ENCODE measurements at regions not wholly inside any gene's neighbourhood (a gene's known extent, or its start where the extent isn't known, plus 50 kb on each side); places are given as distances from the start of the nearest gene placed in this dataset.
A peak's percentile ranks its signal among the peaks of the same experiment; 100 is the strongest.

DNA sequence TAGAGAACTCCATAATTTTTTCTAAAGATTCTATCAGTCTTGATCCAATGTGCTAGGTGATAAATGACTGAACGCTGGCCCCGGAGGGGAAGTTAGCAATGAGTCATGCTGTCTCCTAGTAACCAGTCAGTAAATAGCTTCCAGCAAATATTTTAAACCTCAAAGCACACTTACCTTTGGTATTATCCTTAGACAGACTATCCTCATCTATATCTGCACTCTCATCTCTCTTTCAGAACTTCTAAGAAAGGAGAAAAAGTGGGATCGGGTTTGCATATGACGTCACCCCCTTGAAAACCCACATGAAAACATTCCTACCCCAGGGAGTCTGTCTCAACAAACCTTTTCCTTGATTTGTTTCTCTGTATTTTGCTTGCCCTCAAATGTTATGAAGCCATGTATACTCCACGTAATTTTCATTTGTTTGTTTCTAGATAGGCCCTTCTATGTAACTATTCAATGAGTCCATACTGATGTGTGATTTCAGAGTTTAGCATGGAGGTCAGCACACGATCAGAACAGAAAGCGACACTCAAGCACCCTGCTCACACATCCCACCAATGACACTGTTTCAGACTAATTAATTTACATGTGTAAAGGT is 174.9 kb upstream of the NRP1 start:
- DNase-seq (ENCODE audit: low spot score in 2 of 2) = peak; percentile 44 to 87
- WGBS, 2 donors = 28 to 31% methylated on average over 7 of the region's 7 CpGs
- intact Hi-C loops (cut with DNase I; ENCODE audit: low total_unique reads) = no loop called here
- TF ChIP-seq POLR2A (IDR thresholded peaks at IDR 0.05) = no peak
- TF ChIP-seq, protein P1, sequence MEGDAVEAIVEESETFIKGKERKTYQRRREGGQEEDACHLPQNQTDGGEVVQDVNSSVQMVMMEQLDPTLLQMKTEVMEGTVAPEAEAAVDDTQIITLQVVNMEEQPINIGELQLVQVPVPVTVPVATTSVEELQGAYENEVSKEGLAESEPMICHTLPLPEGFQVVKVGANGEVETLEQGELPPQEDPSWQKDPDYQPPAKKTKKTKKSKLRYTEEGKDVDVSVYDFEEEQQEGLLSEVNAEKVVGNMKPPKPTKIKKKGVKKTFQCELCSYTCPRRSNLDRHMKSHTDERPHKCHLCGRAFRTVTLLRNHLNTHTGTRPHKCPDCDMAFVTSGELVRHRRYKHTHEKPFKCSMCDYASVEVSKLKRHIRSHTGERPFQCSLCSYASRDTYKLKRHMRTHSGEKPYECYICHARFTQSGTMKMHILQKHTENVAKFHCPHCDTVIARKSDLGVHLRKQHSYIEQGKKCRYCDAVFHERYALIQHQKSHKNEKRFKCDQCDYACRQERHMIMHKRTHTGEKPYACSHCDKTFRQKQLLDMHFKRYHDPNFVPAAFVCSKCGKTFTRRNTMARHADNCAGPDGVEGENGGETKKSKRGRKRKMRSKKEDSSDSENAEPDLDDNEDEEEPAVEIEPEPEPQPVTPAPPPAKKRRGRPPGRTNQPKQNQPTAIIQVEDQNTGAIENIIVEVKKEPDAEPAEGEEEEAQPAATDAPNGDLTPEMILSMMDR (IDR thresholded peaks at IDR 0.05) = no peak
- no peak overlapping the region for H3K4me3 ChIP-seq (ENCODE audit: low read depth, poor library complexity, severe bottlenecking)

DNA sequence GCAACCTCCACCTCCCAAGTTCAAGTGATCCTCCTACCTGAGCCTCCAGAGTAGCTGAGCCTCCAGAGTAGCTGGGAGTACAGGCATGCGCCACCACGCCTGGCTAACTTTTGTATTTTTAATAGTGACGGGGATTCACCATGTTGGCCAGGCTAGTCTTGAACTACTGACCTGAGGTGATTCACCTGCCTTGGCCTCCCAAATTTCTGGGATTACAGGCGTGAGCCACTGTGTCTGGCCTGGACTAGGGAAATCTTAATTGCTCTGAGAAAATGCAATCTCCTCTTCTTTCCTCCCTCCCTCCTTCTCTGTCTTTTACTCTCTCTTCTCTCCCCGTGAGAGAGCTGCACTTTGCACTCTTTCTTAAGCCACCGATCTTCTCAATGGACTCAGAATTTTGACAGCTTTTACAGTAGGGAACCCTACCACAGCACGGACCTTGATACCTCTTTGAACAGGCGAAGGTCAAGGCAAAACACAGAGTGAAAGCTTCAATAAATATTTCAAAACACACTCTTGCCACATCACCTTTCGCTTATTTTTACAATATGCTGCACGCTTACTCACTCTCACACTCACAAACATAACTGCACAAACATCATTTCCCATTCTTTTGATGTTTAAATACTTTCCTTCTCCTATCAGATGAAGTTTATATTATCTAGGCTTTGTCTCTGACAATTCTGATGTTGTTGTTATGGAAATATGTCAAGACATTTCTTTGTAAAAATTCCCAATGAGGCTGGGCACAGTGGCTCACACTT is 173.4 kb upstream of the NRP1 start:
- no peak overlapping the region for H3K4me3 ChIP-seq (ENCODE audit: low read depth, poor library complexity, severe bottlenecking)
- no peak for DNase-seq (ENCODE audit: low spot score in 2 of 2)
- intact Hi-C loops (cut with DNase I; ENCODE audit: low total_unique reads) = no loop called here
- TF ChIP-seq, protein P1 (IDR thresholded peaks at IDR 0.05) = no peak
- no peak for TF ChIP-seq POLR2A (IDR thresholded peaks at IDR 0.05)
- 94 to 95% methylated on average over 10 of the region's 10 CpGs for WGBS, 2 donors

DNA sequence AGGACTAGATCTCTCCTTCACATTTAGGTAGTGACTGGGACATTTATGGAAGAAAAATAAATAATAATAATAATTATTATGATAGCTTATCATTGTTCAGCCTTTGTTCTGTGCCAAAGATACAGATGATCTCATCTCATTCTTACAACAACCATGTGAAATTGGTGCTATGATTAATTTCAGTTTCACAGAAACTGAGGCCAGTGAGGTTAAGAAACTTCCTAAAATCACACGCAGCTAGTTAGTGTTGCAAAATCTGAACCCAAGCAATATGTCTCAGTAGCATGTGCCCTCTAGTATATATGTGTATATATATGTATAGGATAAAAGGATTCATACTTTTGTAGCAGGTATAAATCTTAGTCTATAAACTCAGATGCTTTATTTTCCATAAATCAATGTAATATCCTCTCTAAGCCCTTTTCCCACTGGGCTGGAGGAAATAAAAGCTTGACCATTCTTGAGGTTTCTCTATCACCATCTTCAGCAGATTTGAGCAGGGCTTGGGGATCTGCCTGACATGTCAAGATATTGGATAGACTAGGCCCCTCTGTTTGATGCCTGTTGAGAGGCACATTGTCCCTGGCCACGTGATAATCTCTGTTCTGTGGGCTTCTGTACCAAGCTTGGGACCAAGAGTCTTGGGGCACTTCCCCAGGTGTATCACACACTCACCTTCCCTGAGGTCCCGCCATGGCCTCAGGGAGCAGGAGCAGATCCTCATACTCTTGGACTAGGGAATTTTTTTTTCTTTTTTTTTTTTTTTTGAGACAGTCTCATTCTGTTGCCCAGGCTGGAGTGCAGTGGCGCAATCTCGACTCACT is 172.6 kb upstream of the NRP1 start:
- no peak for DNase-seq (ENCODE audit: low spot score in 2 of 2)
- intact Hi-C loops (cut with DNase I; ENCODE audit: low total_unique reads) = no loop called here
- TF ChIP-seq, protein P1 (IDR thresholded peaks at IDR 0.05) = no peak
- no peak for TF ChIP-seq POLR2A (IDR thresholded peaks at IDR 0.05)
- no peak overlapping the region for H3K4me3 ChIP-seq (ENCODE audit: low read depth, poor library complexity, severe bottlenecking)
- WGBS, 2 donors = 81 to 85% methylated on average over 5 of the region's 5 CpGs

DNA sequence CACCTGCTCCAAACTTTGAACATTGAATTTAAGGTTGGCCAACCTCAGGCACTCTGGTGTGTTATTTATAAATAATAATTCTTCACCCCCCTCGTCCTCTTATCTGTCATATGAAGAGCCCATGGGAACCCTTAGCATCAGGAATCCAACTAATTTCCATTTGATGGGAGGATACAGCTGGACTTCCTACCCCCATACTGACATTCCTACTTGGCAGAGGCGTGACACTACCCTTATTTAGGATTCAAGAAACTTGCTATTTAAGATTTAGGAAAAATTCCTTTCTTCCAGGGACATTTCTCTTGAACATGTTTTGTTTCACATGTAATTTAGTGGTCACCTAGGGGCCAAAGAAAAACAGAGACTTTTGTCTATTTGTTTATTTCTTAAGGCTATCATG is 171.9 kb upstream of the NRP1 start:
- TF ChIP-seq POLR2A (IDR thresholded peaks at IDR 0.05) = no peak
- WGBS, 2 donors = 75 to 78% methylated on average over 2 of the region's 2 CpGs
- intact Hi-C loops (cut with DNase I; ENCODE audit: low total_unique reads) = no loop called here
- DNase-seq (ENCODE audit: low spot score in 2 of 2) = no peak
- H3K4me3 ChIP-seq (ENCODE audit: low read depth, poor library complexity, severe bottlenecking) = no peak overlapping the region

DNA sequence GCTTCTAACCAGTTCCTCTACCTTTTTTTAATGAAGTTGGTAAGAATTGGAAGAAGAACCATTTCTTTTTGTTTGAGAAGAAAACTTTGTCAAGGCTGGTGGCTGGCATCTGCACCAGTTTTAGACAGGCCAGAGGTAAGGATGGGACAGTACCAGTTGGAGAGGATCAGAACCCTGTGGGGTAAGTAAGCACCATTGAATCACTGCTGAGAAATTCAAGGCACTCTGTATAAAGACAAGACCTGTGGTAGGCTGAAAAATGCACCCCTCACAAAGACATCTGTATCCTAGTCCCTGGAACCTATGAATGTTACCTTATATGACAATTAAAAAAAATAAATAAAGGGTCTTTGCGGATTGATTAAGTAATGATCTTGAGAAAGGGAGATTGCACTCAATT is 166.7 kb upstream of the NRP1 start:
- WGBS, 2 donors = 92 to 100% methylated on average over 1 of the region's 1 CpG
- intact Hi-C loops (cut with DNase I; ENCODE audit: low total_unique reads) = no loop called here
- no peak overlapping the region for H3K4me3 ChIP-seq (ENCODE audit: low read depth, poor library complexity, severe bottlenecking)
- DNase-seq (ENCODE audit: low spot score in 2 of 2) = no peak
- TF ChIP-seq, protein P1 (IDR thresholded peaks at IDR 0.05) = no peak
- TF ChIP-seq POLR2A (IDR thresholded peaks at IDR 0.05) = no peak

DNA sequence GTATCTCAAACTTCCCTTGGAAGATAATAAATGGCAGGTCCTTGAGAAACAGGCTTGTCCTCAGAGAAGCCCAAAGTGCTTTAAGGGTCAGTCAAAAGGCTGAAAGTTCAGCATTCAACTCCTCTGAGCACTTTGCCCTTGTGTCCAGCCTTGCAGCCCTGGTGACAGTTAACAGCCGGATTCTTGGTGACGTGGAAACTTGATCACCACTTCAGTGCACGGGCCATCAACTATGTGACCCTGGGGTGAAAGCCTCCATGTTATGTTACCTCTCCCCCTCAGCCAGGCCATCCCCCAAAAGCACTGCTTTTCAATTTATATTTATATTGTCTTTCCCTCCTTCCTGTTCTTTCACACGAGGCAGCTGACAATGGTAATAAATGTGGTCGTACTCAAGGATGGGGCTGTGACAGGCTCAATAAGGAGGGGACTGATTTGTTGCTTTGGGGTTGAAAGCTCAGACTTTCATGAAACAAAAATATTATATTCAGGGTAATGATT is 164.0 kb upstream of the NRP1 start:
- DNase-seq (ENCODE audit: low spot score in 2 of 2) = no peak
- intact Hi-C loops (cut with DNase I; ENCODE audit: low total_unique reads) = no loop called here
- TF ChIP-seq, protein P1 (IDR thresholded peaks at IDR 0.05) = no peak
- no peak for TF ChIP-seq POLR2A (IDR thresholded peaks at IDR 0.05)
- H3K4me3 ChIP-seq (ENCODE audit: low read depth, poor library complexity, severe bottlenecking) = no peak overlapping the region
- 72 to 86% methylated on average over 5 of the region's 5 CpGs for WGBS, 2 donors
